ENCODE measurements at regions not wholly inside any gene's neighbourhood (a gene's known extent, or its start where the extent isn't known, plus 50 kb on each side); places are given as distances from the start of the nearest gene placed in this dataset.

DNA sequence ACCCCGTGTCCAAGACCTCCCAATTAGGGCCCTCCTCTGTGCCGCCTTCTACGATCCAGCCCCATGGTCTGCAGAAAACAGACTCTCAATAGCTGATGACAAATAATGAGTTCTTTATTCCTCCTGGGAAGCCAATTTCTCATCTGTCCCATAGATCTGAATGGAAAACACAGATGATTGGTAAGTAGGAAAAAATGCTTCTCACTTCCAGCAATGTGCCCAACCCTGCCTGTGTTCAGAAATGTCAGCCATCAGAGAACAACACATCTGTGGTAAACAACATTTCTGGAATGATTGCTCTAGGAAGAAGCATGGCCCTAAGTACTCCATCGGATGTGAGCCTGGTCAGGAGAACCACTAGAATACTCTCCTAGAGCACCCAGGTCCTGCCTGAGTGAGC lies 240.5 kb upstream of the HES1 start:
- no peaks in the 10 kb centered on the region for H3K27me3 ChIP-seq (replicated peaks in 1 of 7)
- H3K27ac ChIP-seq: no peak overlapping the region
- H3K36me3 ChIP-seq: no peaks in the 10 kb centered on the region
- WGBS, 5 donors: 78 to 98% (median 96%) methylated on average over 4 of the region's 4 CpGs
- intact Hi-C loops (cut with DNase I; ENCODE audit: low total_unique reads): no loop called here
- H3K9me3 ChIP-seq: no peaks in the 10 kb centered on the region
- H3K4me3 ChIP-seq: no peak overlapping the region
- peaks cover 0 to 15% (median 12%) of the 10 kb centered on the region in 6 donors for H3K4me1 ChIP-seq
- DNase-seq: no peak
- TF ChIP-seq POLR2AphosphoS5 (IDR thresholded peaks at IDR 0.05): no peak
- no peak for TF ChIP-seq POLR2A (IDR thresholded peaks at IDR 0.05)
- TF ChIP-seq, protein P1, sequence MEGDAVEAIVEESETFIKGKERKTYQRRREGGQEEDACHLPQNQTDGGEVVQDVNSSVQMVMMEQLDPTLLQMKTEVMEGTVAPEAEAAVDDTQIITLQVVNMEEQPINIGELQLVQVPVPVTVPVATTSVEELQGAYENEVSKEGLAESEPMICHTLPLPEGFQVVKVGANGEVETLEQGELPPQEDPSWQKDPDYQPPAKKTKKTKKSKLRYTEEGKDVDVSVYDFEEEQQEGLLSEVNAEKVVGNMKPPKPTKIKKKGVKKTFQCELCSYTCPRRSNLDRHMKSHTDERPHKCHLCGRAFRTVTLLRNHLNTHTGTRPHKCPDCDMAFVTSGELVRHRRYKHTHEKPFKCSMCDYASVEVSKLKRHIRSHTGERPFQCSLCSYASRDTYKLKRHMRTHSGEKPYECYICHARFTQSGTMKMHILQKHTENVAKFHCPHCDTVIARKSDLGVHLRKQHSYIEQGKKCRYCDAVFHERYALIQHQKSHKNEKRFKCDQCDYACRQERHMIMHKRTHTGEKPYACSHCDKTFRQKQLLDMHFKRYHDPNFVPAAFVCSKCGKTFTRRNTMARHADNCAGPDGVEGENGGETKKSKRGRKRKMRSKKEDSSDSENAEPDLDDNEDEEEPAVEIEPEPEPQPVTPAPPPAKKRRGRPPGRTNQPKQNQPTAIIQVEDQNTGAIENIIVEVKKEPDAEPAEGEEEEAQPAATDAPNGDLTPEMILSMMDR (IDR thresholded peaks at IDR 0.05 in 8 of 11, conservative IDR thresholded peaks at IDR 0.05 in 3 of 11): no peak

DNA sequence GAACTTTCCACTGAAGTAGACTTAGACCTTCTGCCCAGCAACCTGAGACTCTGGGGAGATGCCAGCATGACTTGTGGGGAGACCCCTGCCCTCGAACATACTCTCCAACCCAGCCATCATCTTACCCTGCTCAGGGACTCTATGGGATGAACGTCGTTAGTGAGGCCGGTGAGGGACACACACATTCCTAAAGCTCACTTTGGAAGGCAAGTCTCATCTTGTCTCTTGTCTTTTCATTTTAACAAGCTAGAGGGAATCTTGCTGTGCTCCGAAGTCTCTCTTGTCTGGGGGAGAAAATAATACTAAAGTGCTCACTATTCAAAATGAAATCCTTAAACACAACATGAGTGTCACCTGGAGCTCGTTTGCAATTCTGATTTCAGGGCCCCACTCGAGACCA lies 239.5 kb upstream of the HES1 start:
- H3K9me3 ChIP-seq: no peaks in the 10 kb centered on the region
- intact Hi-C loops (cut with DNase I; ENCODE audit: low total_unique reads): no loop called here
- H3K27ac ChIP-seq: no peak overlapping the region
- no peak for DNase-seq
- WGBS, 5 donors: 77 to 97% (median 85%) methylated on average over 7 of the region's 7 CpGs
- H3K36me3 ChIP-seq: no peaks in the 10 kb centered on the region
- peaks cover 0 to 15% (median 12%) of the 10 kb centered on the region in 6 donors for H3K4me1 ChIP-seq
- TF ChIP-seq POLR2AphosphoS5 (IDR thresholded peaks at IDR 0.05) (no peak), POLR2A (IDR thresholded peaks at IDR 0.05) (no peak)
- TF ChIP-seq, protein P1 (IDR thresholded peaks at IDR 0.05 in 8 of 11, conservative IDR thresholded peaks at IDR 0.05 in 3 of 11): no peak
- no peak overlapping the region for H3K4me3 ChIP-seq
- no peaks in the 10 kb centered on the region for H3K27me3 ChIP-seq (replicated peaks in 1 of 7)

DNA sequence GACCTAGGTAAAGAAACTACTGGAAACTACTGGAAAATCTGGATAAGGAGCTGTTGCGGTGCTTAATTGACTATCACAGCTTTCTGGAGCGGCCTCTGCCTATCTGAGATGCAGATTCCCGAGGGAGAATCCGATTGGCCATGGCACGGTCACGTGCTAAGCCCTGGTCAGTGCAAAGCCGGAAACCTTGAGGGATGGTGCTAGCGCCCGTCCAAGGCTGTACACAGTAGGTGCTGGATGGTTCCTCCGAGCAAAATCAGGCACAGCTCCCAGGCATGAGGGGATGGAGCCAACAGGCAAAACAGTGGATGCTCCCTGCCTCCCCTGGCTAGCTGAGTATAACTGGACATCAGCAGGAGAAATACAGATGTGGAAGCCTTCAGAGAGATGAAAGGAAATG lies 238.7 kb upstream of the HES1 start:
- intact Hi-C loops (cut with DNase I; ENCODE audit: low total_unique reads): no loop called here
- no peaks in the 10 kb centered on the region for H3K36me3 ChIP-seq
- no peaks in the 10 kb centered on the region for H3K9me3 ChIP-seq
- no peak overlapping the region for H3K27ac ChIP-seq
- WGBS, 5 donors: 88 to 98% (median 94%) methylated on average over 10 of the region's 10 CpGs
- DNase-seq: no peak
- no peak overlapping the region for H3K4me3 ChIP-seq
- H3K27me3 ChIP-seq (replicated peaks in 1 of 7): no peaks in the 10 kb centered on the region
- H3K4me1 ChIP-seq: peaks cover 0 to 17% (median 13%) of the 10 kb centered on the region in 6 donors
- TF ChIP-seq, protein P1 (IDR thresholded peaks at IDR 0.05 in 8 of 11, conservative IDR thresholded peaks at IDR 0.05 in 3 of 11): no peak
- TF ChIP-seq POLR2AphosphoS5 (IDR thresholded peaks at IDR 0.05) (no peak), POLR2A (IDR thresholded peaks at IDR 0.05) (no peak)

DNA sequence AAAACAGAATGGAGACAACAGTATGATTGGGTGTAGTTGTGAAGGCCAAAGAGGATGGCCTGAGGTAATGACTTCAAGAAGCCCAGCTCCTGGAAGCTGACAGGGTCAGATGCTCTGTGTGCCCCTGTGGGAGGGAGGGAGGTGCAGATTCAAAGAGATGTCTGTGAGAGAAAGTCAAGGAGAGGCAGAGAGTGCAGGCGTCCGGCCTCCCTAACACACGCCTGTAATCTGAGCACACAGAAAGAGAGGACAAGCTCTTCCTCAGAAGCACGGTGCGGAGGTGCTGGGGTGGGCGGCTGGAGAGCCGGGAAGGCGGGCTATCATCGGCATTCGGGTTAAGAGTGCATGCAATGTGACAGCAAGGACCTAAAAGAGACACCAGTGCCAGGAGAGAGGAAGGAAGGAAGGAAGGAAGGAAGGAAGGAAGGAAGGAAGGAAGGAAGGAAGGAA lies 238.2 kb upstream of the HES1 start:
- peaks cover 0 to 20% (median 14%) of the 10 kb centered on the region in 6 donors for H3K4me1 ChIP-seq
- 77 to 84% (median 78%) methylated on average over 10 of the region's 10 CpGs for WGBS, 5 donors
- H3K9me3 ChIP-seq: no peaks in the 10 kb centered on the region
- TF ChIP-seq POLR2A (IDR thresholded peaks at IDR 0.05) (no peak), POLR2AphosphoS5 (IDR thresholded peaks at IDR 0.05) (no peak)
- TF ChIP-seq, protein P1 (IDR thresholded peaks at IDR 0.05 in 8 of 11, conservative IDR thresholded peaks at IDR 0.05 in 3 of 11): no peak
- intact Hi-C loops (cut with DNase I; ENCODE audit: low total_unique reads): no loop called here
- no peak for DNase-seq
- no peaks in the 10 kb centered on the region for H3K27me3 ChIP-seq (replicated peaks in 1 of 7)
- no peaks in the 10 kb centered on the region for H3K36me3 ChIP-seq
- H3K4me3 ChIP-seq: no peak overlapping the region
- H3K27ac ChIP-seq: no peak overlapping the region
